LNCAP (cell line): ENCODE measurements at regions not wholly inside any gene's neighbourhood (a gene's known extent, or its start where the extent isn't known, plus 50 kb on each side); places are given as distances from the start of the nearest gene placed in this dataset.

Experiments used
- CTCF ChIP-seq: fragments of 450-650 bp; IDR thresholded peaks from 2 replicates; pipeline ENCODE4 v1.5.1; 2017; ENCODE audit warnings: mild to moderate bottlenecking

GRCh38 chr11:8784954-8785353, 102.4 kb downstream of the RPL27A start:
- no peak for TF ChIP-seq CTCF

- TF ChIP-seq CTCF, result no peak
Measured at GRCh38 chr11:8785457-8785856, 102.9 kb downstream of the RPL27A start.

DNA sequence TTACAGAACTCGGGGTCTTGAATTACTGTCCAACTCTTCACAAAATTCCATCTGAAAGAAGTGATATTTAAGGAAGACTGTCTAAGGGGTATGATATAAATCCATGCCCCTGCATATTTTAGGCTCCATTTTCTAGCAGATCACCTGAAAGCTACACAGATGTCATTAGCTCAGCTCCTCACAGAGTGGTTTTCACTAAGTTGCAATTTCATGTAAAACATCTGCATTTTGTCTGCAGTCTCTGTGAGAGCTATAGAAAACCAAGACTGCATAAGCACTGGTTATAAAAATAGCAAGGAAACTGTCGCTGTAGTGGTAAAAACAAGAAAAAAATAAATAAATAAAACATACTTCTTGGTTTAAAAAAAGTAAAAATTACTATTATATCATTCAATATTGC, 103.4 kb downstream of the RPL27A start:
- no peak for TF ChIP-seq CTCF

- TF ChIP-seq CTCF, result no peak
Measured at GRCh38 chr11:8786933-8787332, 104.3 kb downstream of the RPL27A start.

- TF ChIP-seq CTCF, result no peak
Measured at GRCh38 chr11:8787372-8787771, 104.8 kb downstream of the RPL27A start.

DNA sequence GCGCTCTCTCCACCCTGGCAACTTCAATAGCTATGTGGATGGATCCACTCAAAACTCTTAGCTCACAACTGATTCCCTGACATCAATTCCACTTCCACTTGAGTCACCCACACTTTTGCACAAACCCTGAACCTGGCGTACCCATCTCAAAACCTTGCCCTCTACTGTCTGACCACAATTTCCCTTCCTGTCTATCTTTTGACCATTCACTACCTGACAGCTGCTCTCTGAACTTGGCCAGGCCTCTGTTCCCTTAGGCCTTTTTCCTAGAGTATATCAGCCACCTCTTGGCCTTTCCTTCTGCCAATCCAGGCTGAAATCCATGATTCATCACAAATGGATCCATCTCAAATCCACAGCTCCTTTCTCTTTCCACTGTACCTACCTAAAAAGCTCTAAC, 106.0 kb downstream of the RPL27A start:
- TF ChIP-seq CTCF, result no peak

DNA sequence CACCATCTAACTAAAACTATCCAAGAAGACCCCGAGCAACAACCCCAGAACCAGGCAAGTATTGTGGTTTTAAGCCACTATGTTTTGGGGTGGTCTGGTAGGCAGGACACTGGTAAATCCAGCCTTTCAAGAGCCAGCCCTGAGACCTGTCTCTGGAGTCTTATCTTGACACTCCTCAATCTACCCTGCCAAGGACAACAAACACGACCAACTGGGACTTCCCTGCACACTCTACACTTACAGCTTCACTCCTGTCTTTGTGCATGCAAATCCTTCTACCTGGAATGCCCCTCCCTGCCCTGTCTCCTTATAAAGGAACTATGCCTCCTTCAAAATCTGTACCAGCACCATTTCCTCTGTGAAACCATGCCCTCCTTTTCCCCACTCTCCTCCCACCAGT, 107.3 kb downstream of the RPL27A start:
- TF ChIP-seq CTCF, result no peak

- no peak for TF ChIP-seq CTCF
Measured at GRCh38 chr11:8790968-8791367, 108.4 kb downstream of the RPL27A start.
